HL-60 (cell line): ENCODE measurements at regions not wholly inside any gene's neighbourhood (a gene's known extent, or its start where the extent isn't known, plus 50 kb on each side); places are given as distances from the start of the nearest gene placed in this dataset.

Experiments
- DNase-seq, 2 experiments: peaks; one replicate each; pipeline ENCODE4 v3.0.0-alpha.2; 2010 to 2020; ENCODE audit warnings: low read depth in 1 of 2, low spot score in 1 of 2
- H3K27ac ChIP-seq: fragments of 250-450 bp; sonication (Bioruptor Pico); replicated peaks from 2 replicates; pipeline ENCODE4 v1.5.1; 2020; ENCODE audit warnings: mild to moderate bottlenecking, moderate library complexity
- H3K27me3 ChIP-seq: fragments of 250-450 bp; sonication (Bioruptor Pico); 2 replicates; pipeline ENCODE4 v1.5.1; 2021; ENCODE audit warnings: mild to moderate bottlenecking, moderate library complexity; ENCODE audit not compliant: insufficient read depth, poor library complexity, severe bottlenecking
- H3K4me3 ChIP-seq: replicated peaks from 2 replicates; pipeline ENCODE4 v1.5.1; 2011; ENCODE audit warnings: mild to moderate bottlenecking, control low read depth, low read length; ENCODE audit not compliant: insufficient read depth
- CTCF ChIP-seq: IDR thresholded peaks from one replicate; pipeline ENCODE4 v1.5.1; 2011; ENCODE audit warnings: low read length, control low read depth, inconsistent platforms; ENCODE audit not compliant: insufficient read depth
- GABPA ChIP-seq: IDR thresholded peaks from 2 replicates; pipeline ENCODE4 v1.6.1; 2012; ENCODE audit warnings: low read depth
- POLR2AphosphoS5 ChIP-seq: IDR thresholded peaks from 2 replicates; pipeline ENCODE4 v1.6.1; 2012; ENCODE audit warnings: low read depth
- REST ChIP-seq: IDR thresholded peaks from 2 replicates; pipeline ENCODE4 v1.6.1; 2012; ENCODE audit warnings: low read depth; ENCODE audit not compliant: insufficient replicate concordance
- SPI1 ChIP-seq: IDR thresholded peaks from 2 replicates; pipeline ENCODE4 v1.6.1; 2012; ENCODE audit warnings: low read depth, mild to moderate bottlenecking, borderline replicate concordance

GRCh38 chr1:57494530-57495079 is 70.7 kb upstream of the DAB1 start:
- Histone ChIP-seq H3K4me3 (no peak overlapping the region), H3K27me3 (no peaks in the 10 kb centered on the region), H3K27ac (no peak overlapping the region)
- TF ChIP-seq CTCF (no peak), SPI1 (no peak), REST (no peak), GABPA (no peak), POLR2AphosphoS5 (no peak)
- DNase-seq, result no peak

GRCh38 chr1:57492586-57493226 is 68.8 kb upstream of the DAB1 start:
- Histone ChIP-seq H3K4me3 (no peak overlapping the region), H3K27me3 (no peaks in the 10 kb centered on the region), H3K27ac (no peak overlapping the region)
- no peak for TF ChIP-seq POLR2AphosphoS5
- no peak for TF ChIP-seq GABPA
- no peak for DNase-seq

- no peak for DNase-seq
- TF ChIP-seq POLR2AphosphoS5 (no peak), REST (no peak), GABPA (no peak), CTCF (no peak), SPI1 (no peak)
- Histone ChIP-seq H3K27me3 (no peaks in the 10 kb centered on the region), H3K27ac (no peak overlapping the region), H3K4me3 (no peak overlapping the region)
These were observed 65.6 kb upstream of the DAB1 start for GRCh38 chr1:57489358-57490036.

GRCh38 chr1:57485643-57486042 is 61.8 kb upstream of the DAB1 start:
- Histone ChIP-seq H3K4me3 (no peak overlapping the region), H3K27ac (no peak overlapping the region), H3K27me3 (no peaks in the 10 kb centered on the region)
- no peak for DNase-seq
- TF ChIP-seq POLR2AphosphoS5, result no peak
- no peak for TF ChIP-seq SPI1
- TF ChIP-seq CTCF, result no peak
- no peak for TF ChIP-seq GABPA
- no peak for TF ChIP-seq REST
